Ovary (tissue), 7 donors: ENCODE measurements at regions not wholly inside any gene's neighbourhood (a gene's known extent, or its start where the extent isn't known, plus 50 kb on each side); places are given as distances from the start of the nearest gene placed in this dataset.

Source experiments
- DNase-seq, 5 donors: peaks; one replicate each; pipeline ENCODE4 v3.0.0-alpha.2; 2019 to 2020
- H3K27ac ChIP-seq, 2 donors: fragments of 200-600 bp; one replicate each; pipeline versions ENCODE4 v1.5.1 to v1.8.0; 2019 to 2022
- H3K27me3 ChIP-seq: fragments of 200-600 bp; one replicate; pipeline ENCODE4 v1.8.0; 2022
- H3K36me3 ChIP-seq: fragments of 200-600 bp; sonication (generic); one replicate; pipeline ENCODE4 v1.5.1; 2019
- H3K4me1 ChIP-seq: one replicate; pipeline ENCODE4 v1.8.1; 2013; ENCODE audit warnings: mild to moderate bottlenecking, moderate library complexity; ENCODE audit not compliant: insufficient read depth
- H3K4me3 ChIP-seq: fragments of 200-600 bp; sonication (generic); one replicate; pipeline ENCODE4 v1.5.1; 2017
- H3K9me3 ChIP-seq, 2 donors: fragments of 200-600 bp in 1 of 2; sonication (generic) in 1 of 2; one replicate each; pipeline versions ENCODE4 v1.5.1 to v1.8.1; 2013 to 2019; ENCODE audit warnings: mild to moderate bottlenecking in 1 of 2, moderate library complexity in 1 of 2
- CTCF ChIP-seq, 3 donors: fragments of 450-650 bp in 2 of 3; fragments of 200-600 bp in 1 of 3; IDR thresholded peaks; one replicate each; pipeline versions ENCODE4 v1.5.1 to v1.8.0; 2016 to 2022; ENCODE audit warnings: antibody characterized with exemption in 3 of 3, mild to moderate bottlenecking in 1 of 3
- EP300 ChIP-seq: sonication (generic); formaldehyde crosslinking; IDR thresholded peaks from one replicate; pipeline ENCODE4 v1.6.1; 2017; ENCODE audit warnings: antibody characterized with exemption
- POLR2A ChIP-seq: fragments of 450-650 bp; IDR thresholded peaks from one replicate; pipeline ENCODE4 v1.6.1; 2017; ENCODE audit warnings: antibody characterized with exemption, mild to moderate bottlenecking, moderate library complexity
- WGBS, 3 donors: extraction: QIAGEN DNeasy Blood & Tissue Kit in 1 of 3; methylation state at CpG; one replicate each; pipeline versions ENCODE4 v1.1.5 to v1.1.7; 2013 to 2017; 5-methylcytosine and 5-hydroxymethylcytosine counted together
- intact Hi-C, 4 donors: fragments of 100-400 bp; cut with DNase I; formaldehyde crosslinking; loops; one replicate each; pipeline versions ENCODE4 v1.11.0 to v1.15.1; 2022 to 2023
- donor health status: DM: no; HTN: no; CAD: no; lungs with moderate emphysema.
- donor health status: DM: no; HTN: no; CAD: no.
- donor health status: Bipolar disorder and iron deficiency.
- donor health status: DM: no; HTN: no; CAD: no.
- donor health status: DM: yes; HTN: yes; CAD: no.

- H3K9me3 ChIP-seq = no peaks in the 10 kb centered on the region
- H3K4me3 ChIP-seq = no peak overlapping the region
- no peaks in the 10 kb centered on the region for H3K4me1 ChIP-seq
- no peak for DNase-seq
- H3K36me3 ChIP-seq = no peaks in the 10 kb centered on the region
- 70 to 74% (median 71%) methylated on average over 7 of the region's 7 CpGs for WGBS, 3 donors
- no peak overlapping the region for H3K27ac ChIP-seq
- intact Hi-C loops = no loop called here
- no peaks in the 10 kb centered on the region for H3K27me3 ChIP-seq
- TF ChIP-seq EP300 (no peak), CTCF (IDR thresholded peaks at IDR 0.05) (no peak), POLR2A (no peak)
Observed at GRCh38 chrX:94908648-94909047, 1234.6 kb downstream of the FAM133A start.

- Histone ChIP-seq H3K4me1 (no peaks in the 10 kb centered on the region), H3K9me3 (no peaks in the 10 kb centered on the region), H3K36me3 (no peaks in the 10 kb centered on the region), H3K4me3 (no peak overlapping the region), H3K27ac (no peak overlapping the region), H3K27me3 (no peaks in the 10 kb centered on the region)
- TF ChIP-seq CTCF (IDR thresholded peaks at IDR 0.05) = no peak
- no peak for TF ChIP-seq POLR2A
- TF ChIP-seq EP300 = no peak
- WGBS, 3 donors = 17 to 43% (median 31%) methylated on average over 1 of the region's 1 CpG
- no peak for DNase-seq
- intact Hi-C loops = no loop called here
Observed at GRCh38 chrX:94914235-94914634, 1240.2 kb downstream of the FAM133A start.

GRCh38 chrX:94932278-94932965 is 1258.4 kb downstream of the FAM133A start:
- peaks cover 0 to 3% of the 10 kb centered on the region in 2 donors for H3K9me3 ChIP-seq
- no peak for DNase-seq
- no peak overlapping the region for H3K27ac ChIP-seq
- TF ChIP-seq POLR2A (no peak), CTCF (IDR thresholded peaks at IDR 0.05) (no peak), EP300 (no peak)
- intact Hi-C loops = no loop called here
- WGBS, 3 donors = 44 to 70% (median 53%) methylated on average over 3 of the region's 3 CpGs
- H3K27me3 ChIP-seq = no peaks in the 10 kb centered on the region
- no peak overlapping the region for H3K4me3 ChIP-seq
- H3K36me3 ChIP-seq = no peaks in the 10 kb centered on the region
- H3K4me1 ChIP-seq = no peaks in the 10 kb centered on the region

- WGBS, 3 donors = 73 to 83% (median 82%) methylated on average over 1 of the region's 1 CpG
- intact Hi-C loops = no loop called here
- H3K9me3 ChIP-seq = peaks cover 0 to 3% of the 10 kb centered on the region in 2 donors
- H3K4me1 ChIP-seq = no peaks in the 10 kb centered on the region
- H3K4me3 ChIP-seq = no peak overlapping the region
- no peak for DNase-seq
- TF ChIP-seq CTCF (IDR thresholded peaks at IDR 0.05) (no peak), EP300 (no peak), POLR2A (no peak)
- no peaks in the 10 kb centered on the region for H3K27me3 ChIP-seq
- H3K27ac ChIP-seq = no peak overlapping the region
- no peaks in the 10 kb centered on the region for H3K36me3 ChIP-seq
Observed at GRCh38 chrX:94936722-94937121, 1262.7 kb downstream of the FAM133A start.
